ENCODE measurements at regions not wholly inside any gene's neighbourhood (a gene's known extent, or its start where the extent isn't known, plus 50 kb on each side); places are given as distances from the start of the nearest gene placed in this dataset.

DNA sequence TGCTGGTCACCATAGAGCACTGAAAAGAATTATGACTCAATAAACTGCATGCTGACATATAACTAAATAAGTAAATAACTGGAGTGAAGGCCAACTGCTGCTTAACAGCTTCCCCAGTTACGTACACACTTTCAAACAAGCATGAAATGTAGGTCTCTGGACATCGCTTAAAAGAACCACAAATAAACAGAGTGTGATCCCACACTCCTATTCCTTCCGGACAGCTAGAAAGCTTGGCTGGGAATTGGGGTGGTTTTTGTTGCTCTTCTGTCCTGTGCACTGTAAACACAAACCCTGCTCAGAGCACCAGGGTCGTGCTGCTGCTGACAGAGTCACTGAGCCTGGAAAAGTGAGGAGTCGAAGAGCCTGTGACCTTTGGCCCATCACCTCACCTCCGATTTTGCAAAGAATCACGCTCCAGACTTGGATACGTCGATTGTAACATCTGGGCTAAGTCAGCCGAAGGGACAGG, 162.7 kb upstream of the NT5C1B start (continued):
- TF ChIP-seq CREM (IDR thresholded peaks at IDR 0.05) (no peak; the same call in 1 of the 2 replicates), CREM (CRISPR knock-in tag; IDR thresholded peaks at IDR 0.05) (no peak), SOX13 (IDR thresholded peaks at IDR 0.05) (no peak), SOX13 (CRISPR knock-in tag; conservative IDR thresholded peaks at IDR 0.05 in 1 of 2, IDR thresholded peaks at IDR 0.05 in 1 of 2) (peak in 1 of 2 experiments; percentile 51; a peak in 1 of 4 replicates), KMT2B (CRISPR knock-in tag; IDR thresholded peaks at IDR 0.05) (0 out of 2 replicates have a peak, but pooled peaks have one; percentile 34), FOXM1 (CRISPR knock-in tag; IDR thresholded peaks at IDR 0.05) (no peak), ZNF24 (IDR thresholded peaks at IDR 0.05) (no peak), SALL1 (CRISPR knock-in tag; IDR thresholded peaks at IDR 0.05) (peak; percentile 67), NR2C2 (CRISPR knock-in tag; IDR thresholded peaks at IDR 0.05; ENCODE audit: borderline replicate concordance) (peak; percentile 62), SRSF4 (IDR thresholded peaks at IDR 0.05; ENCODE audit: low read depth, low read length, poor library complexity, severe bottlenecking) (no peak), NR3C1 (CRISPR knock-in tag; IDR thresholded peaks at IDR 0.05) (no peak), SOX6 (IDR thresholded peaks at IDR 0.05) (no peak), SOX6 (CRISPR knock-in tag; IDR thresholded peaks at IDR 0.05) (peak; percentile 74), SMAD9 (CRISPR knock-in tag; IDR thresholded peaks at IDR 0.05) (no peak), ZNF747 (CRISPR knock-in tag; IDR thresholded peaks at IDR 0.05; ENCODE audit: borderline replicate concordance) (no peak), ZNF333 (CRISPR knock-in tag; IDR thresholded peaks at IDR 0.05; ENCODE audit: borderline replicate concordance) (no peak), ZBTB1 (CRISPR knock-in tag; IDR thresholded peaks at IDR 0.05; ENCODE audit: borderline replicate concordance) (no peak), ZNF232 (CRISPR knock-in tag; IDR thresholded peaks at IDR 0.05; ENCODE audit: borderline replicate concordance) (no peak), ZNF282 (IDR thresholded peaks at IDR 0.05; ENCODE audit: partially characterized antibody) (no peak), ZNF841 (CRISPR knock-in tag; IDR thresholded peaks at IDR 0.05; ENCODE audit: borderline replicate concordance) (no peak), GFI1 (CRISPR knock-in tag; IDR thresholded peaks at IDR 0.05; ENCODE audit: borderline replicate concordance) (peak; percentile 47; the same call in 1 of the 2 replicates), ZMYM4 (CRISPR knock-in tag; IDR thresholded peaks at IDR 0.05) (peak; percentile 64; the same call in 1 of the 2 replicates), SIX1 (CRISPR knock-in tag; IDR thresholded peaks at IDR 0.05; ENCODE audit: borderline replicate concordance) (0 out of 2 replicates have a peak, but pooled peaks have one; percentile 26)
- TF ChIP-seq, protein P1, sequence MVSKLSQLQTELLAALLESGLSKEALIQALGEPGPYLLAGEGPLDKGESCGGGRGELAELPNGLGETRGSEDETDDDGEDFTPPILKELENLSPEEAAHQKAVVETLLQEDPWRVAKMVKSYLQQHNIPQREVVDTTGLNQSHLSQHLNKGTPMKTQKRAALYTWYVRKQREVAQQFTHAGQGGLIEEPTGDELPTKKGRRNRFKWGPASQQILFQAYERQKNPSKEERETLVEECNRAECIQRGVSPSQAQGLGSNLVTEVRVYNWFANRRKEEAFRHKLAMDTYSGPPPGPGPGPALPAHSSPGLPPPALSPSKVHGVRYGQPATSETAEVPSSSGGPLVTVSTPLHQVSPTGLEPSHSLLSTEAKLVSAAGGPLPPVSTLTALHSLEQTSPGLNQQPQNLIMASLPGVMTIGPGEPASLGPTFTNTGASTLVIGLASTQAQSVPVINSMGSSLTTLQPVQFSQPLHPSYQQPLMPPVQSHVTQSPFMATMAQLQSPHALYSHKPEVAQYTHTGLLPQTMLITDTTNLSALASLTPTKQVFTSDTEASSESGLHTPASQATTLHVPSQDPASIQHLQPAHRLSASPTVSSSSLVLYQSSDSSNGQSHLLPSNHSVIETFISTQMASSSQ (IDR thresholded peaks at IDR 0.05; ENCODE audit: low read depth) = no peak
- TF ChIP-seq, protein P1 (CRISPR knock-in tag; IDR thresholded peaks at IDR 0.05; ENCODE audit: borderline replicate concordance) = no peak
- TF ChIP-seq, protein P2, sequence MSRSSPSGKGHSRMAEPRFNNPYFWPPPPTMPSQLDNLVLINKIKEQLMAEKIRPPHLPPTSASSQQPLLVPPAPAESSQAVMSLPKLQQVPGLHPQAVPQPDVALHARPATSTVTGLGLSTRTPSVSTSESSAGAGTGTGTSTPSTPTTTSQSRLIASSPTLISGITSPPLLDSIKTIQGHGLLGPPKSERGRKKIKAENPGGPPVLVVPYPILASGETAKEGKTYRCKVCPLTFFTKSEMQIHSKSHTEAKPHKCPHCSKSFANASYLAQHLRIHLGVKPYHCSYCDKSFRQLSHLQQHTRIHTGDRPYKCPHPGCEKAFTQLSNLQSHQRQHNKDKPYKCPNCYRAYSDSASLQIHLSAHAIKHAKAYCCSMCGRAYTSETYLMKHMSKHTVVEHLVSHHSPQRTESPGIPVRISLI (CRISPR knock-in tag; IDR thresholded peaks at IDR 0.05; ENCODE audit: borderline replicate concordance) = no peak
- TF ChIP-seq, protein P3, sequence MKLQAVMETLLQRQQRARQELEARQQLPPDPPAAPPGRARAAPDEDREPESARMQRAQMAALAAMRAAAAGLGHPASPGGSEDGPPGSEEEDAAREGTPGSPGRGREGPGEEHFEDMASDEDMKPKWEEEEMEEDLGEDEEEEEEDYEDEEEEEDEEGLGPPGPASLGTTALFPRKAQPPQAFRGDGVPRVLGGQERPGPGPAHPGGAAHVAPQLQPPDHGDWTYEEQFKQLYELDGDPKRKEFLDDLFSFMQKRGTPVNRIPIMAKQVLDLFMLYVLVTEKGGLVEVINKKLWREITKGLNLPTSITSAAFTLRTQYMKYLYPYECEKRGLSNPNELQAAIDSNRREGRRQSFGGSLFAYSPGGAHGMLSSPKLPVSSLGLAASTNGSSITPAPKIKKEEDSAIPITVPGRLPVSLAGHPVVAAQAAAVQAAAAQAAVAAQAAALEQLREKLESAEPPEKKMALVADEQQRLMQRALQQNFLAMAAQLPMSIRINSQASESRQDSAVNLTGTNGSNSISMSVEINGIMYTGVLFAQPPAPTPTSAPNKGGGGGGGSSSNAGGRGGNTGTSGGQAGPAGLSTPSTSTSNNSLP (IDR thresholded peaks at IDR 0.05; ENCODE audit: low read depth, low read length) = peak; percentile 43; the same call in 1 of the 2 replicates
